Tibial nerve (tissue), 4 donors: ENCODE measurements at regions not wholly inside any gene's neighbourhood (a gene's known extent, or its start where the extent isn't known, plus 50 kb on each side); places are given as distances from the start of the nearest gene placed in this dataset.

Source experiments
- DNase-seq, 2 donors: peaks; one replicate each; pipeline ENCODE4 v3.0.0-alpha.2; 2019; ENCODE audit warnings: low spot score in 2 of 2
- H3K27ac ChIP-seq, 4 donors: fragments of 200-600 bp; sonication (generic) in 3 of 4; one replicate each; pipeline ENCODE4 v1.5.1; 2017 to 2019; ENCODE audit warnings: mild to moderate bottlenecking in 1 of 4
- H3K27me3 ChIP-seq, 2 donors: fragments of 200-600 bp; sonication (generic) in 1 of 2; one replicate each; pipeline versions ENCODE4 v1.5.1 to v1.6.0; 2017 to 2019
- H3K36me3 ChIP-seq, 3 donors: fragments of 200-600 bp; sonication (generic); one replicate each; pipeline ENCODE4 v1.5.1; 2018 to 2019
- H3K4me1 ChIP-seq, 4 donors: fragments of 200-600 bp; sonication (generic) in 3 of 4; one replicate each; pipeline ENCODE4 v1.5.1; 2017 to 2019
- H3K4me3 ChIP-seq, 4 donors: fragments of 200-600 bp; sonication (generic) in 3 of 4; one replicate each; pipeline ENCODE4 v1.5.1; 2017 to 2019; ENCODE audit warnings: mild to moderate bottlenecking in 1 of 4, moderate library complexity in 1 of 4
- H3K9me3 ChIP-seq, 4 donors: fragments of 200-600 bp; sonication (generic) in 3 of 4; one replicate each; pipeline ENCODE4 v1.5.1; 2017 to 2019
- EP300 ChIP-seq, 2 donors: sonication (generic); formaldehyde crosslinking; IDR thresholded peaks; one replicate each; pipeline ENCODE4 v1.6.1; 2017; ENCODE audit warnings: antibody characterized with exemption in 2 of 2, mild to moderate bottlenecking in 1 of 2
- POLR2A ChIP-seq, 2 donors: fragments of 450-650 bp; IDR thresholded peaks; one replicate each; pipeline ENCODE4 v1.6.1; 2017; ENCODE audit warnings: antibody characterized with exemption in 2 of 2, mild to moderate bottlenecking in 2 of 2, moderate library complexity in 2 of 2
- WGBS, 2 donors: methylation state at CpG; one replicate each; pipeline ENCODE4 v1.1.5; 2018; 5-methylcytosine and 5-hydroxymethylcytosine counted together
- TF ChIP-seq, protein P1 (sequence below), 5 experiments: fragments of 200-600 bp in 3 of 5; fragments of 450-650 bp in 2 of 5; sonication (generic) in 3 of 5; IDR thresholded peaks; one replicate each; pipeline ENCODE4 v1.5.1; 2016 to 2019; ENCODE audit warnings: antibody characterized with exemption in 5 of 5, mild to moderate bottlenecking in 3 of 5, moderate library complexity in 2 of 5

- TF ChIP-seq, protein P1, sequence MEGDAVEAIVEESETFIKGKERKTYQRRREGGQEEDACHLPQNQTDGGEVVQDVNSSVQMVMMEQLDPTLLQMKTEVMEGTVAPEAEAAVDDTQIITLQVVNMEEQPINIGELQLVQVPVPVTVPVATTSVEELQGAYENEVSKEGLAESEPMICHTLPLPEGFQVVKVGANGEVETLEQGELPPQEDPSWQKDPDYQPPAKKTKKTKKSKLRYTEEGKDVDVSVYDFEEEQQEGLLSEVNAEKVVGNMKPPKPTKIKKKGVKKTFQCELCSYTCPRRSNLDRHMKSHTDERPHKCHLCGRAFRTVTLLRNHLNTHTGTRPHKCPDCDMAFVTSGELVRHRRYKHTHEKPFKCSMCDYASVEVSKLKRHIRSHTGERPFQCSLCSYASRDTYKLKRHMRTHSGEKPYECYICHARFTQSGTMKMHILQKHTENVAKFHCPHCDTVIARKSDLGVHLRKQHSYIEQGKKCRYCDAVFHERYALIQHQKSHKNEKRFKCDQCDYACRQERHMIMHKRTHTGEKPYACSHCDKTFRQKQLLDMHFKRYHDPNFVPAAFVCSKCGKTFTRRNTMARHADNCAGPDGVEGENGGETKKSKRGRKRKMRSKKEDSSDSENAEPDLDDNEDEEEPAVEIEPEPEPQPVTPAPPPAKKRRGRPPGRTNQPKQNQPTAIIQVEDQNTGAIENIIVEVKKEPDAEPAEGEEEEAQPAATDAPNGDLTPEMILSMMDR (IDR thresholded peaks at IDR 0.05) = no peak
- TF ChIP-seq EP300 (IDR thresholded peaks at IDR 0.05) (no peak), POLR2A (IDR thresholded peaks at IDR 0.05) (no peak)
- no peak overlapping the region for H3K4me3 ChIP-seq
- H3K9me3 ChIP-seq = no peaks in the 10 kb centered on the region
- H3K27me3 ChIP-seq = no peaks in the 10 kb centered on the region
- no peak for DNase-seq
- no peaks in the 10 kb centered on the region for H3K36me3 ChIP-seq
- no peaks in the 10 kb centered on the region for H3K4me1 ChIP-seq
- H3K27ac ChIP-seq = no peak overlapping the region
- 55 to 58% methylated on average over 3 of the region's 3 CpGs for WGBS, 2 donors
Measured at GRCh38 chr3:117160176-117160575, 450.6 kb downstream of the TUSC7 start.

- Histone ChIP-seq H3K27ac (no peak overlapping the region), H3K36me3 (no peaks in the 10 kb centered on the region), H3K27me3 (no peaks in the 10 kb centered on the region), H3K4me1 (no peaks in the 10 kb centered on the region), H3K9me3 (no peaks in the 10 kb centered on the region), H3K4me3 (no peak overlapping the region)
- TF ChIP-seq, protein P1 (IDR thresholded peaks at IDR 0.05) = no peak
- TF ChIP-seq EP300 (IDR thresholded peaks at IDR 0.05) (no peak), POLR2A (IDR thresholded peaks at IDR 0.05) (no peak)
- 52 to 96% methylated on average over 1 of the region's 1 CpG for WGBS, 2 donors
- no peak for DNase-seq
Measured at GRCh38 chr3:117161816-117162215, 452.2 kb downstream of the TUSC7 start.

- Histone ChIP-seq H3K27ac (no peak overlapping the region), H3K36me3 (no peaks in the 10 kb centered on the region), H3K4me1 (no peaks in the 10 kb centered on the region), H3K4me3 (no peak overlapping the region), H3K27me3 (no peaks in the 10 kb centered on the region), H3K9me3 (no peaks in the 10 kb centered on the region)
- no peak for DNase-seq
- WGBS, 2 donors = 65 to 76% methylated on average over 2 of the region's 2 CpGs
- TF ChIP-seq POLR2A (IDR thresholded peaks at IDR 0.05) (no peak), EP300 (IDR thresholded peaks at IDR 0.05) (no peak)
- TF ChIP-seq, protein P1 (IDR thresholded peaks at IDR 0.05) = no peak
Measured at GRCh38 chr3:117165176-117165575, 455.6 kb downstream of the TUSC7 start.

DNA sequence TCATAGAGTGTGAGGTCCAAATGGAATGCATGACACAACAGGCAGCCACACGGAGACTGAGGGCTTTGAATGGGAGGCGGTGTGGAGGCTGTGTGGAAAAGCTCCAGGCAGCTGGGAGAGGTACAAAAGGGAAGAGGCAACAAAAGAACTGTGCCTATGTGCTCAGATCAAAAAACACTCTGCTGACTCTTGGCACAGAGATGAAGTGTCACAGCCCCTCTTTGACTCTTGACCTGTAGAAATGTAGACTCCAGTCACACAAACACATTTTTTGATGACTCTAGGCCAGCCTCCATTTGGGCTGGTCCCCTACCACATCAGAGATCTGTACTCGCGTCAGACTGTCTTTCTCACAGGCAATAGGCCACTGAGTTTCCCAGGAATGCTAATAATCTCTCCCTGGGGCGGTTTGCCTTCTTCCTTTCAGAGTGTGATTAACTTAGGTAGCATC lies 456.0 kb downstream of the TUSC7 start:
- H3K27ac ChIP-seq = no peak overlapping the region
- TF ChIP-seq, protein P1 (IDR thresholded peaks at IDR 0.05) = no peak
- no peak for TF ChIP-seq EP300 (IDR thresholded peaks at IDR 0.05)
- TF ChIP-seq POLR2A (IDR thresholded peaks at IDR 0.05) = no peak
- no peaks in the 10 kb centered on the region for H3K9me3 ChIP-seq
- no peaks in the 10 kb centered on the region for H3K4me1 ChIP-seq
- H3K27me3 ChIP-seq = no peaks in the 10 kb centered on the region
- no peak overlapping the region for H3K4me3 ChIP-seq
- no peak for DNase-seq
- no peaks in the 10 kb centered on the region for H3K36me3 ChIP-seq
- 46 to 60% methylated on average over 5 of the region's 5 CpGs for WGBS, 2 donors

- Histone ChIP-seq H3K4me3 (no peak overlapping the region), H3K4me1 (no peaks in the 10 kb centered on the region), H3K27me3 (no peaks in the 10 kb centered on the region), H3K36me3 (no peaks in the 10 kb centered on the region), H3K27ac (no peak overlapping the region), H3K9me3 (no peaks in the 10 kb centered on the region)
- WGBS, 2 donors = 80 to 85% methylated on average over 4 of the region's 4 CpGs
- TF ChIP-seq, protein P1 (IDR thresholded peaks at IDR 0.05) = no peak
- no peak for TF ChIP-seq POLR2A (IDR thresholded peaks at IDR 0.05)
- TF ChIP-seq EP300 (IDR thresholded peaks at IDR 0.05) = no peak
- no peak for DNase-seq
Measured at GRCh38 chr3:117168896-117169295, 459.3 kb downstream of the TUSC7 start.
